HG02623 (cell line): ENCODE measurements at regions not wholly inside any gene's neighbourhood (a gene's known extent, or its start where the extent isn't known, plus 50 kb on each side); places are given as distances from the start of the nearest gene placed in this dataset.

Source experiments
- ATAC-seq: cut with Tn5 transposase; IDR thresholded peaks from one replicate; pipeline ENCODE4 v1.9.1; 2021; ENCODE audit warnings: moderate library complexity; ENCODE audit not compliant: unreplicated experiment

GRCh38 chr5:60018091-60018490, 124.6 kb upstream of the PDE4D start:
- ATAC-seq = no peak

GRCh38 chr5:60014331-60014730, 120.8 kb upstream of the PDE4D start:
- no peak for ATAC-seq

- ATAC-seq = no peak
Observed at GRCh38 chr5:60010853-60011252, 117.3 kb upstream of the PDE4D start.

GRCh38 chr5:60010328-60010727, 116.8 kb upstream of the PDE4D start:
- no peak for ATAC-seq

- no peak for ATAC-seq
Observed at GRCh38 chr5:60007729-60008128, 114.2 kb upstream of the PDE4D start.

- ATAC-seq = no peak
Observed at GRCh38 chr5:59999056-59999455, 105.5 kb upstream of the PDE4D start.

GRCh38 chr5:59992206-59992605, 98.7 kb upstream of the PDE4D start:
- ATAC-seq = no peak

- no peak for ATAC-seq
Observed at GRCh38 chr5:59988396-59988795, 94.9 kb upstream of the PDE4D start.

GRCh38 chr5:59976342-59976741, 82.8 kb upstream of the PDE4D start:
- ATAC-seq = no peak

GRCh38 chr5:59972043-59972442, 78.5 kb upstream of the PDE4D start:
- no peak for ATAC-seq

- ATAC-seq = no peak
Observed at GRCh38 chr5:59959330-59959729, 65.8 kb upstream of the PDE4D start.

GRCh38 chr5:59956130-59956783, 62.7 kb upstream of the PDE4D start:
- ATAC-seq = no peak

GRCh38 chr5:59955241-59955640, 61.7 kb upstream of the PDE4D start:
- no peak for ATAC-seq

GRCh38 chr5:59943452-59944113, 50.1 kb upstream of the PDE4D start:
- no peak for ATAC-seq
